Stimulated activated CD8-positive, alpha-beta memory T cell treated with anti-CD3 and anti-CD28 coated beads, Interleukin-15, amount 100 ng/mL, for 48 hours (primary cell): ENCODE measurements at regions not wholly inside any gene's neighbourhood (a gene's known extent, or its start where the extent isn't known, plus 50 kb on each side); places are given as distances from the start of the nearest gene placed in this dataset.
A peak's percentile ranks its signal among the peaks of the same experiment; 100 is the strongest.

Experiments
- DNase-seq, 2 donors: peaks; one replicate each; pipeline ENCODE4 v3.0.0-alpha.2; 2020; ENCODE audit warnings: low read depth in 2 of 2

DNA sequence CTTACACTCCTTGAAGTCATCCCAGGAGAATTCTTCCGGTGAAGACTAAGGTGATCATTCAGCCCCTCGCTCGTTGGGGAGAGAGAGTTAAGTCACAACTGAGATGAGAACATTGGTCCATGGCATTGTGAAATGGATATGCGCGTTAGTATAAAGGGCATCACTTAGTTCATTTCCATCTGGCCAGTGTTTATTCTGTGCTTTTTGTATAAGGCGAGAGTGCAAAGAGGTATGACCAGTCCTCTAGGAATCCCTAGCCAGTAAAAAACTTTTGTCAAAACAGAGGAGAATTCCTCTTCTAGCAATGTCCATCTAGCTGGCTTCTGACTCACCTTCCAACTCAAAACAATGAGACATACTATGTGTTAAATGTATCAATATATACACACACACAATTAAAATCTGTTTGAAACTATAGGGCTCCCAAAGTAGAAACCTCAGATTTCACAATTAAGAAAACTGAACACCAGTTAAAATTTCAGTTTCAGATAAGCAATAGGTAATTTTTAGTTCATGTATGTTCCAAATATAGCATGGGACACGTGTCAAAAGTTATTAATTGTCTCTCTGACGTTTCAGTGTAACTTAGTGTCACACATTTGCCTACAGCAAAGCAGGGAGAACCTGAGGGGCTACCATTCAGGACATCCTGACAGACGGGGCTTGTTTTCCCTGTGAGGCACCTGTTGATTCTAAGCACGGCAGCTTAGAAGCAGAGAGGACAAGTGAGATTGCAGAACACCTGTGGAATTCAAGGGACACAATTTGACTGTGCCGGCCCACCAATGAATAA lies 158.9 kb downstream of the KLF6 start:
- no peak for DNase-seq

GRCh38 chr10:3624367-3624766 lies 160.6 kb downstream of the KLF6 start:
- no peak for DNase-seq

DNA sequence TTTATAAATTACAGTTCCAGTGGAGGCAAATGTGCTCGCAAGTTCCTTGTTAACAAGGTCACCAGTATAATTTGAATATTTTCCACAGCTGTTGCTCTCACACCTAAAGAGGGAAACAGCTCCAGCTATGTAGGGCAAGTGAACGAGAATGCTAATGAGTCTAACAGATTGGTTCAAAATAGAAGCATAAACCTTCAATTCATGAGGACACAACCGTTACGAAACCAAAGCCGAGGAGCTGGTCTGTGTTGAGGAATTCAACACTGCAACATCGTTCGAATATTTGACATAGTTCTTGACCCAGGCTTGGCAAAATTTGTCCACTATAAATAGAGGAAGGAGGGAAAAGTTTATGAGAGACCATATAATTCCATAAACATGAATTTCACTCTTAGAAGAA lies 161.3 kb downstream of the KLF6 start:
- no peak for DNase-seq

GRCh38 chr10:3622845-3623621 lies 162.0 kb downstream of the KLF6 start:
- DNase-seq, result peak in 1 of 2 donors; percentile 26

- no peak for DNase-seq
These were observed 162.6 kb downstream of the KLF6 start for GRCh38 chr10:3622427-3622826.

- DNase-seq, result no peak
These were observed 164.2 kb downstream of the KLF6 start for GRCh38 chr10:3620818-3621217.

GRCh38 chr10:3619241-3619640 lies 165.8 kb downstream of the KLF6 start:
- DNase-seq, result no peak

DNA sequence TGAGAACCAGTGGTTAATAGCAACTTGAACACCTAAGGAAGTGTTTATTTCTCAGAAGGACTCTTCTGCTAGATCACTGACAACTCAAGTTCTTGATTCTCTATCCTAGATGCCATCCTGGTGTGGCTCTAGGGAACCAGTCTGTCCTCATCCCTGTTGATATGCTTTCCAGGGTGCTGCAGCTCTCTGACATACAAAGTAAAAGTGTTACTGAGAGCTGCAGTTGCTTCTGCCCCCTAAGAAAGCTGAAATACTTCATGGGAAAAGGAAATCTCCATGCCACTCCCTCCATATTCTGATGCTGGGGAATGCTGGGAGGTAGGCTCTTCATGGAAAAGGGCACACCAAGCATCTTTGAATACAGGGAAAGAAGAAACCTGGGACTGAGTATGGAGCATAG lies 168.1 kb downstream of the KLF6 start:
- DNase-seq, result no peak

DNA sequence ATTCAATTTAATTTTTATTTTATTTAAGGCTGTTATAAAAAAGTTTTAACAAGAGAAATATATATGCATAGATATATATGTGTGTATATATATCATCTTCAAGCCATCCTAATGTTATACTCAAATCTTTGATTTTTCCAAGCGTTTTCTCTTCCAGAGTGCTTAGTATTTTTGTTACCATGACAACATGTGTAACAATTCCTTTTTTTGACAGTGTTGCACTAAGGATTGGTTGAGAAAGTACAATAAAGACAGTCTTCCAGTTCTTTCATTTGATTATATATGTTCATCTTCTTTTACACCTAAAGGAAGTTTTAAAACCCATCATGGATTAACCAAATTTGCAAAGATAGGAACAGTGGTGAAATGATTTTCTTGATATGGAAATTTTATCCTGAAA lies 171.7 kb downstream of the KLF6 start:
- DNase-seq, result no peak

DNA sequence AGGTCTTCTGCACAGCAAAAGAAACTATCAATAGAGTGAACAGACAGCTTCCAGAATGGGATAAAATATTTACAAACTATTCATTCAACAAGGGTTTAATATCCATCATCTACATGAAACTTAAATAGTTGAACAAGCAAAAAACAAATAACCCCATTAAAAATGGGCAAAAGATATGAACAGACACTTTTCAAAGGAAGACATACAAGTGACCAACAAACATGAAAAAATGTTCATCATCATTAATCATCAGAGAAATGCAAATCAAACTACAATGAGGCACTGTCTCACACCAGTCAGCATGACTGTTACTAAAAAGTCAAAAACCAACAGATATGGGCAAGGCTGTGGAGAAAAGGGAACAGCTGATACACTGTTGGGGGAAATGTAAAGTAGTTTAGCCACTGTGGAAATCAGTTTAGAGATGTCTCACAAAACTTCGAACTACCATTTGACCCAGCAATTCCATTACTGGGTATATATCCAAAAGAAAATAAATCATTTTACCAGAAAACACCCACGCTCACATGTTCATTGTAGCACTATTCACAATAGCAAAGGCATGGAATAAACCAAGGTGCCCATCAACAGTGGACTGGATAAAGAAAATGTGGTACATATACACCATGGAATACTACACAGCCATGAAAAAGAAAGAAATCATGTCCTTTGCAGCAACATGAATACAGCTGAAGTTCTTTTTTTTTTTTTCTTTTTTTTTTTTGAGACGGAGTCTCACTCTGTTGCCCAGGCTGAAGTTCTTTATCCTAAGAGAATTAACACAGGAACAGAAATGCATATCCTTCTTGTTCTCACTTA lies 172.6 kb downstream of the KLF6 start:
- DNase-seq, result no peak

DNA sequence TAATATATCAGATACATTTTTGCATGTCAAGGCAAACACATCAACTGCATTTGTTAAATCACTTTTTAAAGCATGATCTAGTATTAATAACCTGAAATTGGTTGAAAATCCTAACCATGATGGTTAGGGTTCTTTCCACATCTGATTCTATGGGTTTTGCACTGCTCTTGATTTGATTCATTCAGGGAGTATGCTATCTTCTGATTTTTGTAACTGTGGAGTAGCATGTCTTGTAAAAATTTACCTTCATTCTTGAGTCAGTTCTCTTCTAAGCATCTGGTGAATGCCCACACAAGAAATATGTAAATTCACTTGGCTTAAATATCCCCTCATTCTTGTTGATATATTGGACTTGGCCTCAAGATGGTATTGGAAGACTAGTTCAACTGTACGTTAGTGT lies 178.7 kb downstream of the KLF6 start:
- DNase-seq, result no peak

GRCh38 chr10:3605882-3606281 lies 179.1 kb downstream of the KLF6 start:
- DNase-seq, result no peak

- no peak for DNase-seq
These were observed 189.3 kb downstream of the KLF6 start for GRCh38 chr10:3595736-3596135.

GRCh38 chr10:3593611-3594010 lies 191.4 kb downstream of the KLF6 start:
- DNase-seq, result no peak

GRCh38 chr10:3592424-3592823 lies 192.6 kb downstream of the KLF6 start:
- no peak for DNase-seq

DNA sequence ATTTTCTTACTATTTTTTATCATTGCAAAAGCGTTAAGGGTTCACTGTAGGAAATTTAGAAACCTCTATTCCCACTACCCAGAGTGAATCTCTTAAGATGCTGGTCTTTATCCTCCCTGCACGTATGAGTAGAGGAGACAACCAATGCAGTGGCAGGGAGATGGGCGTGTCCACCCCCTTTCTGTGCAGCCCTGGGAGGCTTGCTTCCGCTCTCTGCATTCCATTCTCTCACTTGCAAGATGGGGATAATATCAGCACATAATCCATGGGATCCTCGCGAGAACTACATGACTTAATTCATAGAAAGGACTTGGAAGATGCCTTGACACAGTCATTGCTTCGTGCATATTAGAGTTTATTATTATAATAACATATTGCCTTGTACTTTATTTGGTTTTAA lies 196.2 kb downstream of the KLF6 start:
- no peak for DNase-seq

DNA sequence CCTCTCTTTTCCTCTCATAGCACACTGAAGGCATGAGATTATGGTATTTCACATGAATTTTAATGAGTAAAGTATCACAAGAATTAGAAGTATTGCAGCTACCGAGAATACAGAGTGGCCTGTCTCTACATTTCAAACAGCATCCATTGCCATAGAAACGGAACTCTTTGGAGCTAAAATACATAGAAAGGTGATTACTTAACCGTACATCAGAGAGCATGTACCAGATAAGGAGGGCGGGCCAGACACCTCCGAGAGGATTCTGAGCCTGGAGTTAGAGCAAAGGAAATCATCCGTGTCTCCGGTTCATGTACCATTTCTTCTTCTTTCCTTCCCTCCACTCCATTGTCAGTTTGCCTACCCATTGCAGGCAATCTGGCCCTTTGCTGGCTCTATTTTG lies 196.7 kb downstream of the KLF6 start:
- DNase-seq, result no peak

- no peak for DNase-seq
These were observed 199.9 kb downstream of the KLF6 start for GRCh38 chr10:3584926-3585784.

DNA sequence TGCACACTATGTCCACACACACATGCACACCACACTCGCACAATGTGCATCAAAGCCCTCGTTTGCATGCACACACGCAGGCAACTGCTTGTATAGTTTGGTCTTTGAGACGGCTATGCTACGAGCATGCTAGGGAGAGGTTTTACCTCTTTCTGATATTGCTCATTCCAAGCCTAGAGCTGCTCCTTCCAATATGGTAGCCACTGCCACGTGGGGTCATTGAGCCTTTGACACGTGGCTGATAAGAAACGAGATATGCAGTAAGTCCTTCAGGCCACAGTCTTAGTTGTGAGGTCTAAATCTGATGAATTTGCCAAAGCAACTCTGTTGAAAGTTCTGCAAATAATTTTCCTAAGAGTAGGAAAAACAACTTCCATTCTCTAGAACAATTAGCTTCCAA lies 204.4 kb downstream of the KLF6 start:
- no peak for DNase-seq

GRCh38 chr10:3579845-3580244 lies 205.2 kb downstream of the KLF6 start:
- DNase-seq, result no peak

GRCh38 chr10:3578682-3579081 lies 206.3 kb downstream of the KLF6 start:
- no peak for DNase-seq
